Hematopoietic multipotent progenitor cell (in vitro differentiated cells): ENCODE measurements at regions not wholly inside any gene's neighbourhood (a gene's known extent, or its start where the extent isn't known, plus 50 kb on each side); places are given as distances from the start of the nearest gene placed in this dataset.

Experiments used
- DNase-seq, 3 donors: peaks; one replicate each; pipeline ENCODE4 v3.0.0-alpha.2; 2011 to 2015; ENCODE audit warnings: low read depth in 2 of 3, low spot score in 2 of 3

GRCh38 chr2:217329023-217329431, 469.2 kb upstream of the TNP1 start:
- no peak for DNase-seq

- DNase-seq = no peak
Measured at GRCh38 chr2:217328622-217328978, 468.7 kb upstream of the TNP1 start.

- no peak for DNase-seq
Measured at GRCh38 chr2:217327953-217328621, 468.2 kb upstream of the TNP1 start.

GRCh38 chr2:217326238-217327022, 466.6 kb upstream of the TNP1 start:
- no peak for DNase-seq

GRCh38 chr2:217325816-217326215, 466.0 kb upstream of the TNP1 start:
- DNase-seq = no peak

GRCh38 chr2:217325251-217325650, 465.4 kb upstream of the TNP1 start:
- no peak for DNase-seq

- peak in 2 of 3 donors; percentile 33 to 68 for DNase-seq
Measured at GRCh38 chr2:217316743-217317142, 456.9 kb upstream of the TNP1 start.

- DNase-seq = no peak
Measured at GRCh38 chr2:217314021-217314460, 454.2 kb upstream of the TNP1 start.

- DNase-seq = no peak
Measured at GRCh38 chr2:217313386-217313785, 453.5 kb upstream of the TNP1 start.

- DNase-seq = no peak
Measured at GRCh38 chr2:217309056-217309455, 449.2 kb upstream of the TNP1 start.

- no peak for DNase-seq
Measured at GRCh38 chr2:217307023-217307422, 447.2 kb upstream of the TNP1 start.

GRCh38 chr2:217305882-217306281, 446.0 kb upstream of the TNP1 start:
- DNase-seq = no peak

GRCh38 chr2:217304582-217304981, 444.7 kb upstream of the TNP1 start:
- DNase-seq = no peak

GRCh38 chr2:217302856-217303255, 443.0 kb upstream of the TNP1 start:
- no peak for DNase-seq

- no peak for DNase-seq
Measured at GRCh38 chr2:217301142-217301925, 441.5 kb upstream of the TNP1 start.

GRCh38 chr2:217299590-217299989, 439.7 kb upstream of the TNP1 start:
- DNase-seq = no peak

GRCh38 chr2:217297096-217297495, 437.2 kb upstream of the TNP1 start:
- DNase-seq = no peak

GRCh38 chr2:217294818-217295217, 435.0 kb upstream of the TNP1 start:
- no peak for DNase-seq

GRCh38 chr2:217294211-217294610, 434.3 kb upstream of the TNP1 start:
- no peak for DNase-seq

- DNase-seq = no peak
Measured at GRCh38 chr2:217293607-217294006, 433.7 kb upstream of the TNP1 start.

- DNase-seq = no peak
Measured at GRCh38 chr2:217293046-217293445, 433.2 kb upstream of the TNP1 start.

- no peak for DNase-seq
Measured at GRCh38 chr2:217291259-217291658, 431.4 kb upstream of the TNP1 start.
